HG02678 (cell line): ENCODE measurements at regions not wholly inside any gene's neighbourhood (a gene's known extent, or its start where the extent isn't known, plus 50 kb on each side); places are given as distances from the start of the nearest gene placed in this dataset.
"Not testable (repeated sequence)": the region's sequence is repeated elsewhere in the genome, so short reads cannot be mapped to it uniquely, and the experiment has no call there.

ENCODE experiments used
- ATAC-seq: cut with Tn5 transposase; IDR thresholded peaks from one replicate; pipeline ENCODE4 v1.9.1; 2021; ENCODE audit warnings: mild to moderate bottlenecking, moderate library complexity; ENCODE audit not compliant: unreplicated experiment

- no peak for ATAC-seq
These were observed 149.7 kb downstream of the MREG start for GRCh38 chr2:215863687-215864086.

- no peak for ATAC-seq
These were observed 151.0 kb downstream of the MREG start for GRCh38 chr2:215862351-215862771.

- ATAC-seq: no peak
These were observed 151.6 kb downstream of the MREG start for GRCh38 chr2:215861607-215862350.

DNA sequence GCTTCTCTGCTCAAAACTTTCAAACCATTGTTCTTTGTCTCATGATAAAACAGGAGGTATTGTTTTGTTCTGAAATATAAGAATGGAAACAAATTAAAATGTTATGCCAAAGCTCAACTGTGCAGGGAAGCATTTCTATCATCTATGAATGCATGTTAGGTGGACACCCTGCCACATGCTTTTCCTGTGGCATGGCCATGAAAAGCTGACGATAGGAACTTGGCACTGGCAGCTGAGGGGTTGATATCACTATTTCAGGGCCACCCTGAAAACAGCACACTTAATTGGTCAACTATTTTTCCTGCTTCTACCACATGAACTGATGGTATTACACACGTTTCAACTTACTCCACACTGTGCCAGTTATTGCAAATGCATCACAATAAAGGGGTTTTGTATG, 157.3 kb downstream of the MREG start:
- no peak for ATAC-seq

DNA sequence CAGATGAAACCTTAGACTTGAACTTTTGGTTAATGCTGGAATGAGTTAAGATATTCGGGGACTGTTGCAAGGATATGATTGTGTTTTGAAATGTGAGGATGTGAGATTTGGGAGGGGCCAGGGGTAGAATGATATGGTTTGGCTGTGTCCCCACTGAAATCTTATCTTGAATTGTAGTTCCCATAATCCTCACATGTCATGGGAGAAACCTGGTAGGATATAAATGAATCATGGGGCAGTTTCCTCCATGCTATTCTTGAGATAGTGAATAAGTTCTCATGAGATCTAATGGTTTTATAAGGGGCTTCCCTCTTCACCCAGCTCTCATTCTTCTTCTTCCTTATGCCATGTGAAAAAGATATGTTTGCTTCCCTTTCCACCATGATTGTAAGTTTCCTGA, 158.0 kb downstream of the MREG start:
- ATAC-seq: not testable (repeated sequence)

GRCh38 chr2:215854008-215854407, 159.3 kb downstream of the MREG start:
- no peak for ATAC-seq

GRCh38 chr2:215851696-215852095, 161.7 kb downstream of the MREG start:
- ATAC-seq: no peak

- no peak for ATAC-seq
These were observed 162.3 kb downstream of the MREG start for GRCh38 chr2:215851082-215851481.

DNA sequence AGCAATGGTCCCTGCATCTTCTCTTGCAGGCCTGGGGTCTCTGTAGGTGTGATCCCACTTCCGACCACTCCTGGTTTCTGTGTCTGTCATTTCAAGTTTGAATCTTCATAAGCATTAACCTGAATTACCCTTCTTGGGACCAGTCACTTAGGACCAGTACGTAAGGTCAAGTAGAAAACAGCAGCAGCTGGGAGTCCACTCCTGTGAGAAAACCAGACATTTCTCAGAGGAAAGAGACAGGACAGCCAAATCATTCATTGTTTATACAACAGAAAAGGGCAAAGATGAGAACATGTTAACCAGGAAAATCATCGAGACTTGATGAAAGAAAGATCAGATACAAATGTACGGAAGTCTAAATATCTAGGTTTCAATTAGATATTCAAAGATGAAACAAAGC, 163.0 kb downstream of the MREG start:
- ATAC-seq: no peak

DNA sequence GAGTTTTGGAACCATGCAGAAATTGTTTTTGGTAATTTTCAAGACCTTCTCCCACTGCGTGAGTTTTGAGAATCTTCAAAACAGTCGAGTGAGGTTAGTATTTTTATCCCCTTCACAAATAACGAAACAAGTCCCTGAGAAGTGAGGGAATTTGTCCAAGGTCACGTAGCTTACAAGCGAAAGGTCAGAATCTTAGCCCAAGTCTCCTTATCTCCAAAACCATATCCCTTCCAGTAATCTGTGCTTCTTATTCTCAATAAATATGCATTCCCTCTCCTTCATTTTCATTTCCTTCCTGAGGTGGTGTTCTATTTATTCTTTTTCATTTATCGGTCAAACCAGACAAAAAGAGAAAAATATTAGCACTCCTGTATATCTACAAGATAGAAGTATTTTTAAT, 163.6 kb downstream of the MREG start:
- no peak for ATAC-seq

- no peak for ATAC-seq
These were observed 164.7 kb downstream of the MREG start for GRCh38 chr2:215848698-215849097.

DNA sequence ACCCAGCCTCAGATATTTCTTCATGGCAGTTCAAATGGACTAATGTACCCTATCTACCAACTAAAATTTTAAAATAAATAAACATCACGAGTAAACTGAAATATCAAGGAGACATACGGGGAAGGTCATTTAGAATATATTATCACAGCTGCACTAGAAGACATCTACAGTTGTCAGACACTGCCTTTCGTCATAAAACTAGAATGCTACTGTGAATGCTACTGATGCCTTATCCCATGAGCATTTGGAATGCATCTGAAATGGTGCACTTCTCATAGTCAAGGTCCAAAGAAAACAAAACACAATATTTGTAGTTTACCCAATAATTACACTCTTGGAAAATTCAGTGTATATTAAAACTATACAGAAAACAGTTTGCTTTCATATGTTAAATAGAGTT, 165.2 kb downstream of the MREG start:
- no peak for ATAC-seq

DNA sequence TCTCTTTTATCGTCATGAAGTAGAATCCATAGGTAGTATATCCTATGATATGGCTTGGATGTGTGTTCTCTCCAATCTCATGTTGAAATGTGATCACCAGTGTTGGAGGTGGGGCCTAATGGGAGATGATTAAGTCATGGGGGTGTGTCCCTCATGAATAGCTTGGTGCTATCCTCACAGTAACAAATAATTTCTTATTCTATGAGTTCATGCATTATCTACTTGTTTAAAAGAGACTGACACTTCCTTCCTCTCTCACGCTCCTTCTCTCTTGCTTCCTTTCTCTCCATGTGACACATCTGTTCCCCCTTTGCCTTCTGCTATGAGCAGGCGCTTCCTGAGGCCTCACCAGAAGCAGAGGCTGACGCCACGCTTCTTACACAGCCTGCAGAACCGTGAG, 165.6 kb downstream of the MREG start:
- no peak for ATAC-seq

DNA sequence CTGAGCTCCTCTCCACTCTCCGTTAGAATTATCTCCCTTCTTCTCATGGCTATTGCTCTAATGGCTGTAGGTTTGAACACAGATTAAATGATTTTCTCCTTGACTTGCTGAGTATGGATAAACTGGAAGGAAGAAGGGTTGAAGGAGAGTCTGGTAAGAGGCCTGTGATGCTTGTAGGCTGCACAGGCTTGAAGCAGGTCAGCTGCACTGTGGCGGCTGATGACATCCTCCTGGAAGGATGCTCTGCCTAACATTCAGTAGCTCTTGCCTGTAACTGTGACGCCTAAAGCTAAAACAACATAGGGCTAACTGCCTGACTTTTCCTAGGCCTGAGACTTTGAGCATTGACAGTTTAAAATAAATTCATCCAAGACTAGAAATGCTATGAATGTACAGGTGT, 166.3 kb downstream of the MREG start:
- ATAC-seq: no peak

- peak; percentile 65 for ATAC-seq
These were observed 167.3 kb downstream of the MREG start for GRCh38 chr2:215845839-215846586.

DNA sequence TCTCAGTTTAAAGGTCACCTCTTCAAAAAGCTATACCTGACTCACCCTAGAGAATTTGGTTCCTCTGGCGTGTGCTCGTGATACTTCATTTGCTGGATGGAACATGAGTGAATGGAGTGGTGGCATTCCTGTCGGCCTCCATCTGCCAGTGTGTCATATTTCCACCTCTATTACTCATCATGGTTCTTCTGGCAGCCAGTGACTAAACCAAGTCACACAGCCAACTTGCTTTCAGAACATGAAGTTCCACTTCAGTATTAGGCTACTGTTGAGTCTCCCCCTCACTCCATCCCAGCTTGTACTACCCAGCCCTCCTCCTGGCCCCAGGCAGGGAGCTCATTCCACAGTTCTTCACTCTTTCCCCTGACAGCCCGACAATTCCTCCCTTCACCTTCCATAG, 169.8 kb downstream of the MREG start:
- no peak for ATAC-seq

GRCh38 chr2:215841175-215841816, 172.1 kb downstream of the MREG start:
- peak; percentile 7 for ATAC-seq

DNA sequence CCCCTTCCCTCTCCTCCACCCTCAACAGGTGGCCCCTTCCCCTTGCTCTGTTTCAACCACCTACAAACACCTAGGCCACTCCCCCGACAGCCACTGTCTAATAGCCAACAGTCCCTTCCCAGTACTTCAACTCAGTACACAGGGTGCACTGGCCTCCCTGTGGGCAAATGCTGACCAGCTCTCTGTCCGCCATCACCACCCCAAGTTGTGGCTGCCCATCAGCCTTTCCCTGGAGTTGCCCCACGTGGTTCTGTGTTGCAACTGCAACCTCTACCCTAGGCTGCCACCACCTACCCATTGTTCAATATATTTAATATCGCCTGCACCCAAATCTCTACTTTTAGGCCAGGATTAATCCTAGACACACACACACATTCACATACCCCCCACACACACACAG, 173.5 kb downstream of the MREG start:
- no peak for ATAC-seq

GRCh38 chr2:215839309-215839708, 174.0 kb downstream of the MREG start:
- ATAC-seq: no peak

DNA sequence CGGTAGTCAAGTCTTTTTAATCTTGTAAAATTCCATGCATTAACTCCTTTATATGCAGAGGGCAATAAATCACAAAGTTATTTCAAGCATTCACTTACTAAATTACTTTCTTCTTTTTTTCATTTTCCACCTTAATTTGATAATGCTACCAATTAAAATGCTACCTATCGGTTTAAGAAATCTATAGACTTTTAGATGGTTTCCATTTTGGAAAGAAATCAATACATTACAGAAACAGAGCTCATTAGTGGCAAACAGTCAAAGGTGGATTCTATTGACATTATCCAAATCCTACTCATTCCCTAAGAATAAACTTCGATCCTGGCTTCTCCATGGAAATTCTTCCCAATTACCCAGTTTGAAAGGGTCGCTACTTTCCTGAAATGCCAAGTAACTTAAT, 176.5 kb downstream of the MREG start:
- no peak for ATAC-seq

- no peak for ATAC-seq
These were observed 177.7 kb downstream of the MREG start for GRCh38 chr2:215835657-215836056.

DNA sequence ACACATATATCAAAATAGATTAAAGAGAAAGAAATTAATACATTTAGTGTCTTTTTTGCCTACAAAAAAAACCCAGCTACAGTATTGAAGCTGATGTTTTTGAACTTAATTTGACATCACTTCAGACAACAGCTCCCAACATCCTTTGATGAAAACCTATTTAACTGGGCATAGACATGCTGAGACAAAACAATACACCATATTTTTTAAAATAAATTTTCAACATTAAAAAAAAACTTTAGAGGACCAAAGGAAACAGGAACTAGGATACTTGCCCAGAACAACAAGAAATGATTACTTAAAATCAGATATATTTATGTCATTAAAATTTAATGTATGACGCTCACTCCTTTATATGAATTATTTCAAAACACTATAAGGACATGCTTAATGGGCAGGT, 178.1 kb downstream of the MREG start:
- no peak for ATAC-seq
